T-cell (primary cell): ENCODE measurements at regions not wholly inside any gene's neighbourhood (a gene's known extent, or its start where the extent isn't known, plus 50 kb on each side); places are given as distances from the start of the nearest gene placed in this dataset.

Source experiments
- ATAC-seq, 4 experiments: fragments of 200-7000 bp in 3 of 4; fragments of 150-1000 bp in 1 of 4; cut with Tn5 transposase; replicated peaks in 1 of 4; 1 replicate in 3 of 4; 2 replicates in 1 of 4; pipeline ENCODE4 v1.10.0; 2021; ENCODE audit warnings: moderate library complexity in 3 of 4, mild to moderate bottlenecking in 2 of 4, moderate number of reproducible peaks in 1 of 4
- CTCF ChIA-PET, 2 donors: fragments of 300-600 bp; sonication (Branson Sonifier 250); formaldehyde crosslinking; loops; one replicate each; lab custom pipeline; 2022; ENCODE audit warnings: antibody characterized with exemption in 2 of 2; lab: Charles Lee
- POLR2A ChIA-PET, 2 donors: fragments of 300-600 bp; sonication (Branson Sonifier 250); formaldehyde crosslinking; loops; one replicate each; lab custom pipeline; 2022; ENCODE audit warnings: antibody characterized with exemption in 2 of 2; lab: Charles Lee
- DNase-seq, 35 experiments: peaks; one replicate each; pipeline versions ENCODE4 v3.0.0 to v3.0.0-alpha.2; 2013 to 2023
- H3K27ac ChIP-seq: one replicate; pipeline ENCODE4 v1.5.1; 2013; ENCODE audit warnings: low read length
- H3K27me3 ChIP-seq, 2 experiments: replicated peaks in 1 of 2; 1 replicate in 1 of 2; 2 replicates in 1 of 2; pipeline versions ENCODE4 v1.6.1 to v1.7.0; 2013; ENCODE audit warnings: low read length in 1 of 2, mixed read lengths in 1 of 2; ENCODE audit not compliant: control insufficient read depth in 2 of 2, insufficient read depth in 2 of 2; ENCODE audit errors: extremely low read depth in 1 of 2
- H3K36me3 ChIP-seq, 2 donors: 1 replicate in 1 of 2; 2 replicates in 1 of 2; pipeline versions ENCODE4 v1.6.1 to v1.7.0; 2013; ENCODE audit warnings: low read length in 1 of 2; ENCODE audit not compliant: control insufficient read depth in 2 of 2, insufficient read depth in 1 of 2; ENCODE audit errors: extremely low read depth in 1 of 2
- H3K4me1 ChIP-seq, 2 experiments: 1 replicate in 1 of 2; 2 replicates in 1 of 2; pipeline versions ENCODE4 v1.6.1 to v1.7.0; 2013; ENCODE audit warnings: low read length in 2 of 2, mixed read lengths in 1 of 2; ENCODE audit not compliant: insufficient read depth in 2 of 2, control insufficient read depth in 1 of 2; ENCODE audit errors: extremely low read depth in 1 of 2
- H3K4me3 ChIP-seq, 2 donors: 1 replicate in 1 of 2; 2 replicates in 1 of 2; pipeline versions ENCODE4 v1.5.1 to v1.7.0; 2013; ENCODE audit warnings: mild to moderate bottlenecking in 2 of 2, low read length in 1 of 2, moderate library complexity in 1 of 2; ENCODE audit not compliant: control insufficient read depth in 1 of 2; ENCODE audit errors: extremely low read depth in 1 of 2
- H3K9me3 ChIP-seq: 2 replicates; pipeline ENCODE4 v1.7.0; 2013
- H3K27ac Mint-ChIP-seq, 2 donors: one replicate each; pipeline ENCODE4 v1.8.0; 2020 to 2021; ENCODE audit warnings: mild to moderate bottlenecking in 2 of 2, mixed read lengths in 2 of 2
- H3K27me3 Mint-ChIP-seq, 2 donors: one replicate each; pipeline ENCODE4 v1.8.0; 2021 to 2022; ENCODE audit warnings: mixed read lengths in 2 of 2
- H3K36me3 Mint-ChIP-seq: one replicate; pipeline ENCODE4 v1.8.0; 2021; ENCODE audit warnings: mixed read lengths
- H3K4me1 Mint-ChIP-seq, 3 donors: one replicate each; pipeline ENCODE4 v1.8.0; 2020 to 2022; ENCODE audit warnings: mixed read lengths in 3 of 3, mild to moderate bottlenecking in 1 of 3
- H3K4me3 Mint-ChIP-seq, 3 donors: one replicate each; pipeline ENCODE4 v1.8.0; 2020 to 2022; ENCODE audit warnings: mild to moderate bottlenecking in 3 of 3, mixed read lengths in 3 of 3, moderate library complexity in 3 of 3
- H3K9me3 Mint-ChIP-seq, 3 donors: one replicate each; pipeline ENCODE4 v1.8.0; 2020 to 2022; ENCODE audit warnings: mixed read lengths in 3 of 3
- WGBS: methylation state at CpG from one replicate; pipeline ENCODE4 v1.1.5; 2013; ENCODE audit warnings: missing lambda C conversion rate; ENCODE audit not compliant: insufficient coverage; 5-methylcytosine and 5-hydroxymethylcytosine counted together

- Mint-ChIP-seq H3K4me3 (no peak overlapping the region), H3K27ac (no peak overlapping the region), H3K36me3 (no peaks in the 10 kb centered on the region), H3K9me3 (peaks cover 6 to 28% (median 11%) of the 10 kb centered on the region in 3 donors), H3K27me3 (no peaks in the 10 kb centered on the region), H3K4me1 (no peaks in the 10 kb centered on the region)
- no peak overlapping the region for H3K4me3 ChIP-seq
- no peaks in the 10 kb centered on the region for H3K36me3 ChIP-seq
- no peak for DNase-seq
- no peak overlapping the region for H3K27ac ChIP-seq
- no peaks in the 10 kb centered on the region for H3K27me3 ChIP-seq
- ChIA-PET CTCF (no interaction called here), POLR2A (no interaction called here)
- ATAC-seq: no peak
- H3K4me1 ChIP-seq: no peaks in the 10 kb centered on the region
- 75% methylated on average over 1 of the region's 1 CpG for WGBS
- H3K9me3 ChIP-seq: peaks cover 2% of the 10 kb centered on the region
Measured at GRCh38 chr11:26904132-26904531, 89.8 kb upstream of the FIBIN start.

- Histone ChIP-seq H3K4me1 (no peaks in the 10 kb centered on the region), H3K36me3 (no peaks in the 10 kb centered on the region), H3K27ac (no peak overlapping the region), H3K4me3 (no peak overlapping the region), H3K27me3 (no peaks in the 10 kb centered on the region), H3K9me3 (peaks cover 2% of the 10 kb centered on the region)
- Mint-ChIP-seq H3K27ac (no peak overlapping the region), H3K4me1 (no peaks in the 10 kb centered on the region), H3K27me3 (no peaks in the 10 kb centered on the region), H3K36me3 (no peaks in the 10 kb centered on the region), H3K4me3 (no peak overlapping the region), H3K9me3 (peaks cover 6 to 28% (median 11%) of the 10 kb centered on the region in 3 donors)
- ATAC-seq (no peak), DNase-seq (no peak)
- ChIA-PET CTCF (no interaction called here), POLR2A (no interaction called here)
- no CpG with 5 or more reads among the region's 1 CpG for WGBS
Measured at GRCh38 chr11:26904801-26905200, 89.1 kb upstream of the FIBIN start.

- Mint-ChIP-seq H3K27ac (no peak overlapping the region), H3K4me1 (no peaks in the 10 kb centered on the region), H3K27me3 (no peaks in the 10 kb centered on the region), H3K9me3 (peaks cover 2 to 27% (median 8%) of the 10 kb centered on the region in 3 donors), H3K4me3 (no peak overlapping the region), H3K36me3 (no peaks in the 10 kb centered on the region)
- DNase-seq (no peak), ATAC-seq (no peak)
- POLR2A ChIA-PET: no interaction called here
- Histone ChIP-seq H3K4me1 (no peaks in the 10 kb centered on the region), H3K9me3 (no peaks in the 10 kb centered on the region), H3K27me3 (no peaks in the 10 kb centered on the region), H3K27ac (no peak overlapping the region), H3K4me3 (no peak overlapping the region), H3K36me3 (no peaks in the 10 kb centered on the region)
- CTCF ChIA-PET: no interaction called here
- 83% methylated on average over 3 of the region's 3 CpGs for WGBS
Measured at GRCh38 chr11:26905368-26905767, 88.5 kb upstream of the FIBIN start.

GRCh38 chr11:26909515-26909914 lies 84.4 kb upstream of the FIBIN start:
- no CpG with 5 or more reads among the region's 3 CpGs for WGBS
- peaks cover 0 to 13% (median 8%) of the 10 kb centered on the region in 3 donors for H3K9me3 Mint-ChIP-seq

GRCh38 chr11:26909991-26910591 lies 83.8 kb upstream of the FIBIN start:
- no CpG with 5 or more reads among the region's 6 CpGs for WGBS
- no peaks in the 10 kb centered on the region for H3K27me3 ChIP-seq
- Mint-ChIP-seq H3K27me3 (no peaks in the 10 kb centered on the region), H3K4me3 (no peak overlapping the region), H3K4me1 (no peaks in the 10 kb centered on the region), H3K9me3 (peaks cover 0 to 13% (median 8%) of the 10 kb centered on the region in 3 donors), H3K27ac (no peak overlapping the region), H3K36me3 (no peaks in the 10 kb centered on the region)
- no peak overlapping the region for H3K4me3 ChIP-seq
- no peaks in the 10 kb centered on the region for H3K36me3 ChIP-seq
- H3K9me3 ChIP-seq: peaks cover 2% of the 10 kb centered on the region
- no peak for DNase-seq
- CTCF ChIA-PET: interaction anchor here in 1 of 2 donors (0.6 kb wide), 1 partner anchor 62 kb away, joined by 3 read pairs; no protein-coding TSS in a partner anchor
- no peak for ATAC-seq
- H3K4me1 ChIP-seq: no peaks in the 10 kb centered on the region
- POLR2A ChIA-PET: no interaction called here
- H3K27ac ChIP-seq: no peak overlapping the region

More at GRCh38 chr11:26909515-26909914, 84.4 kb upstream of the FIBIN start:
- H3K36me3 ChIP-seq: no peaks in the 10 kb centered on the region
- CTCF ChIA-PET: no interaction called here
- peaks cover 2% of the 10 kb centered on the region for H3K9me3 ChIP-seq
- H3K27ac ChIP-seq: no peak overlapping the region
- no peak overlapping the region for H3K4me3 ChIP-seq
- no peaks in the 10 kb centered on the region for H3K4me1 ChIP-seq
- Mint-ChIP-seq H3K27ac (no peak overlapping the region), H3K4me3 (no peak overlapping the region), H3K4me1 (no peaks in the 10 kb centered on the region), H3K27me3 (no peaks in the 10 kb centered on the region), H3K36me3 (no peaks in the 10 kb centered on the region)
- DNase-seq (no peak), ATAC-seq (no peak)
- no peaks in the 10 kb centered on the region for H3K27me3 ChIP-seq
- POLR2A ChIA-PET: no interaction called here

GRCh38 chr11:26914968-26915367 lies 78.9 kb upstream of the FIBIN start:
- no peaks in the 10 kb centered on the region for H3K27me3 ChIP-seq
- ChIA-PET CTCF (interaction anchor here in 1 of 2 donors (0.5 kb wide), 1 partner anchor 49 kb away, joined by 3 read pairs; no protein-coding TSS in a partner anchor), POLR2A (no interaction called here)
- no peak for DNase-seq
- WGBS: 86% methylated on average over 3 of the region's 6 CpGs
- Mint-ChIP-seq H3K4me3 (no peak overlapping the region), H3K27me3 (no peaks in the 10 kb centered on the region), H3K27ac (no peak overlapping the region), H3K4me1 (no peaks in the 10 kb centered on the region), H3K9me3 (peaks cover 4 to 9% (median 8%) of the 10 kb centered on the region in 3 donors), H3K36me3 (no peaks in the 10 kb centered on the region)
- H3K9me3 ChIP-seq: peaks cover 2% of the 10 kb centered on the region
- H3K36me3 ChIP-seq: no peaks in the 10 kb centered on the region
- no peak overlapping the region for H3K27ac ChIP-seq
- no peak for ATAC-seq
- no peaks in the 10 kb centered on the region for H3K4me1 ChIP-seq
- H3K4me3 ChIP-seq: no peak overlapping the region
